D721Med (cell line): ENCODE measurements at regions not wholly inside any gene's neighbourhood (a gene's known extent, or its start where the extent isn't known, plus 50 kb on each side); places are given as distances from the start of the nearest gene placed in this dataset.

Source experiments
- DNase-seq: peaks from one replicate; pipeline ENCODE4 v3.0.0; 2011; ENCODE audit warnings: low spot score; ENCODE audit not compliant: insufficient read length
- FAIRE-seq: peaks from 2 replicates; lab custom pipeline; 2011; peaks lifted over from hg19 to GRCh38; lab: Jason Lieb, UNC
- TF ChIP-seq, protein P1 (sequence below): IDR thresholded peaks from 2 replicates; pipeline ENCODE4 v1.5.1; 2012; ENCODE audit warnings: mild to moderate bottlenecking, control low read depth; ENCODE audit not compliant: insufficient read depth; ENCODE audit errors: missing control alignments

DNA sequence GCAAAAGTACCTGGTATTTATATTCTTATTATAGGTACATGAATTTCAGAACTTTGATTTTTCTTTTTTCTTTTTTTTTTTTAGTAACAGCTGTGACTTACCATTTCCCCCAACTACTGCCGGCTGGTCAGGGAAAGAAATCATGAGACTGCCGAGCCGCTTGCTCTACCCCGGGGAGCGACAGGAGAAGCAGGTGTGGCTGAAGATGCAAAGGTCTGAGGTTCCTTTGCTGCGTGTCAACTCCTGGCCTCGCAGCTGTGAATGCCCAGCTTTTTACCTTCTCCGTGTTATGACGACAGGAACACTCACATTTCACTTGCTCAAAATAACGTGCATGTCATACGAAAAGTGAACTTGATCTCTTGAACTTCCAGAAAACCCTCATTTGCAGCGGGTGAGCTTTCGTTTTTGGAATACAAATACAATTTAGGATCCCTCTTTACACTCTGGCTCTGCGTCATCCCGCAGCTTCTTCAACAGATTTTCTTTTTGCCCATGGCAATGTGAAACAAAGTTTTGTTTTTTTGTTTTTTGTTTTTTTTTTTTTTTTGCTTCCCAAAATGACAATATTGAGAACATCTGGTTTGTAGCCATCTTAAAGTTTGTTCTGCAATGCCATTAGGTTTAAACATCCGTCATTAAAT, 117.9 kb downstream of the EFNB2 start:
- TF ChIP-seq, protein P1, sequence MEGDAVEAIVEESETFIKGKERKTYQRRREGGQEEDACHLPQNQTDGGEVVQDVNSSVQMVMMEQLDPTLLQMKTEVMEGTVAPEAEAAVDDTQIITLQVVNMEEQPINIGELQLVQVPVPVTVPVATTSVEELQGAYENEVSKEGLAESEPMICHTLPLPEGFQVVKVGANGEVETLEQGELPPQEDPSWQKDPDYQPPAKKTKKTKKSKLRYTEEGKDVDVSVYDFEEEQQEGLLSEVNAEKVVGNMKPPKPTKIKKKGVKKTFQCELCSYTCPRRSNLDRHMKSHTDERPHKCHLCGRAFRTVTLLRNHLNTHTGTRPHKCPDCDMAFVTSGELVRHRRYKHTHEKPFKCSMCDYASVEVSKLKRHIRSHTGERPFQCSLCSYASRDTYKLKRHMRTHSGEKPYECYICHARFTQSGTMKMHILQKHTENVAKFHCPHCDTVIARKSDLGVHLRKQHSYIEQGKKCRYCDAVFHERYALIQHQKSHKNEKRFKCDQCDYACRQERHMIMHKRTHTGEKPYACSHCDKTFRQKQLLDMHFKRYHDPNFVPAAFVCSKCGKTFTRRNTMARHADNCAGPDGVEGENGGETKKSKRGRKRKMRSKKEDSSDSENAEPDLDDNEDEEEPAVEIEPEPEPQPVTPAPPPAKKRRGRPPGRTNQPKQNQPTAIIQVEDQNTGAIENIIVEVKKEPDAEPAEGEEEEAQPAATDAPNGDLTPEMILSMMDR, result no peak
- DNase-seq (no peak), FAIRE-seq (no peak)

DNA sequence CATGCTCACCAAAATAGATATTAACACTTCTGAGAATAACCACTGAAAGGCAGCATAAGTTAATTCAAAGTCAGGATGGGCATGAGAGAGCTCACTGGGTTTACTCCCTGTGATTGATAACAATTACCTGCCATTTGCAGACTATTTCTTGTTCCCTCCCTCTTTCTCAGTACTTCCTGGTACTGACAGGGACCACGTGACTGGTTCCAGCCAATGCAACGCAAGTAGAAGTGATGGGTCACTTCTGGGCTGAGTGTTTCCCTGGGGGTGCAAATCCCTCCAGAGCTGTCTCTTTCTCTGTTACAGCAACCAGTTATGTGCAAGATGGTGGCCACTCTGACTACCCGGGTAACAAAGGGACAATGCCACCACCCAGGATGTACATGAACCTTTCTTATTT, 118.8 kb downstream of the EFNB2 start:
- TF ChIP-seq, protein P1, result no peak
- DNase-seq, result no peak
- FAIRE-seq, result no peak

DNA sequence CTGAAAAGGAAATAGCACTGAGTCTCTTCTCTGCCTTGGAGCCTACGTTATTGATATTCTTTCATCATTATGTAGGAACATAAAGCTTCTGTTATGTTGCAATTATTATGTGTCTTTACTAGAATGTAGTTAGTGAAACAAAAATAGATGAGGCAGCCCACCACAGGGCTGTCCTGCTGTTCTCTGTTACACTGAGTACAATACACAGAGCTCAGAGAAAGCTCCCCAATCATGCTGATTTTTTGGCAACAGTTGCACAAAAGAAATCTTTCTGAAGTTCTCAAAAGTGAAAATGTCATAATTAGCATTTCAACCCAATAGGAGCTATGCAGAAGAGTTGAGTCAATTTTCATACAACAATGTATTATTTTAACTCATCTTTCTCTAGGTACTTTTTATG, 119.5 kb downstream of the EFNB2 start:
- FAIRE-seq (no peak), DNase-seq (no peak)
- TF ChIP-seq, protein P1, result no peak

DNA sequence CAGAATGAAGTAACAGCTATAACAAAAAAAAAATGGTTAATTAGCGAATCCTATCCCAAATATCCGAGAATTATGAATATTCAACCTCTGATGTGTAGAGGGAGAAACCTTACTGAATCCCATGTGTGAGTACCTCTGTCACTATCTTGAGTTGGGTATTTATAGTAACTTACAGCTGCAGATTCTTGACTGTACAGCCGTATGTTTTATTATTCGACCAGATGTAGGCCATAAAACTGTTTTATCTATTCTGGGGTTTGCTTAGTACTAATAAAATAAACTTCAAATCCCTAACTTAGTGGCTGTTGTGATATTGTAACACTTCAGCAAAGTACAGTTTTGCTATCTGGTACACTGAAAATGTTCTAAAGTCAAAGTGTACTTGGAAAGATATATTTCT, 120.0 kb downstream of the EFNB2 start:
- DNase-seq (no peak), FAIRE-seq (no peak)
- TF ChIP-seq, protein P1, result no peak

DNA sequence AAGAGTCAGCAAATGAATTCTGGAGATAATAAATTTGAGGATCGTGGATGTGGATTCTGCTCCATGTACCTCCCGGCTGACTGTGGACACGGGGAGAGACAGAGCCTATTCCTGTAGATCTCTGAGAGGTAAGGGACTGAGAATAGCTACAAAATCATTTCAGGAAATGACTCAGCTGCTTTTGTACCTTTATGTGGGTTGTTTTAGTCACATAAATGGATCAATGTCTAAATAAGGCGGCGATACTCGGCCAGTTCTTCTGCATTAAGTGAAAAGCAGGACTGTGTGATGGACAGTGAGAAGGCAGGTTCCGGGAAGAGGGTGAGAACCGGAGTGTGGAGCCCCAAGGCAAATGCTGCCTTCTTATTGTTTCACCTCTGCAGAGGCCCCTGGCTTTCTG, 128.1 kb downstream of the EFNB2 start:
- DNase-seq, result no peak
- no peak for FAIRE-seq
- TF ChIP-seq, protein P1, result no peak

DNA sequence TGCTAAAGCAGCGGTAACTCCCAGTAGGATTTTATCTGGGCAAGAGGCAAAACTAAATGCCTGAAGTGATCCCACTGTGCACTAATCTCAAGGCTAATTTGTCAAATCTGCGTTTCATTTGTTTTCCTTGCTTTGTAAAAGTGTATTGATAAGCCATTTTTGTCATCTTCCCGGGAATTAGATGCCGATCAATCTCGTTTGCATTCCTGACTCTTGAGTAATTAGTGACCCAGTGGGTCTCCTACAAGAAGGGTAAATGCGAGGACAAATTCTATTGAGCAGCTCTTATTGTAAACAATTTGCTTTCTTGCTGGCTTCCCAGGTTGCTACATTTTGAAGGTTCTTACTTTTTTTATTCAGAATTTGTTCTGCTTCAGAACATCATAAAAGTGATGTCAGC, 129.7 kb downstream of the EFNB2 start:
- DNase-seq (no peak), FAIRE-seq (no peak)
- TF ChIP-seq, protein P1, result no peak

DNA sequence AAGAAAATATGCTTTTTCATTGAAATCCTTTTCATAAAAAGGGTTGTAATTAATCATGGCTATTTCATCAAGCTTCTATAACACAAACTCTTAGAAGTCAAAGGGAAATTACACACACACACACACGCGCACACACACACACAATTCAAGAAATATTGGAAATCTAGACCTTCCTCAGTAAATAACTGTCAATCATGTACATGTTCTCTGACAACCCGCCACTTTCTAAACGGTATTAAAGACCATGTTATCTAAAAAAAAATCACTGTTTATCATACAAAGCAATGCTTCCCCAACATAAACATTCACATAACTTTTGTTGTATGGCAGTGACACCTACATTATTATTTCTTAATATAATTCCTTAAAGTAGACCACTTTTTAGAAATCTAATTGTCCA, 132.2 kb downstream of the EFNB2 start:
- TF ChIP-seq, protein P1, result no peak
- no peak for DNase-seq
- no peak for FAIRE-seq
